NCI-H2107 treated with DMSO at 0.1 percent for 48 hours (cell line): ENCODE measurements at regions not wholly inside any gene's neighbourhood (a gene's known extent, or its start where the extent isn't known, plus 50 kb on each side); places are given as distances from the start of the nearest gene placed in this dataset.
A peak's percentile ranks its signal among the peaks of the same experiment; 100 is the strongest.
"Not testable (repeated sequence)": the region's sequence is repeated elsewhere in the genome, so short reads cannot be mapped to it uniquely, and the experiment has no call there.

Experiments used
- DNase-seq: peaks from one replicate; lab custom pipeline; 2025; ENCODE audit not compliant: unreplicated experiment; lab: John Stamatoyannopoulos, UW

- no peak for DNase-seq
These were observed 60.1 kb upstream of the FAM171A1 start for GRCh38 chr10:15430969-15431771.

DNA sequence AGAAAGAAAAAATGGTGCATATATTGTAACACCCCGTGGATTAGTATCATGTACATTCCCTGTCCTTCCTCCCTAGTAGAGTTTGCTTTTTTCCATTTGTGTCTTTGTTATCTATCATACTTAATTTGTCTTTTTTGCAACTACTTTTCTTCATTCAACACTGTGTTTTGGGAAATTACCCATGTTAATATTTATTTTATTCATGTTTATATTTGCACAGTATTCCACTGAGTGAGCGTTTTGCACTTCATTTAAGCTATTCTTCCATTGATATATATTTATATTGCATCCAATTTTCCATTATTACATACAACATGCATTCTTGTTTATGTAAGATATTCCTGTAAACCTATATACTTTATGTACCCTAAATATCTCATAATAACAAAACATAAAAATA lies 57.6 kb upstream of the FAM171A1 start:
- no peak for DNase-seq

DNA sequence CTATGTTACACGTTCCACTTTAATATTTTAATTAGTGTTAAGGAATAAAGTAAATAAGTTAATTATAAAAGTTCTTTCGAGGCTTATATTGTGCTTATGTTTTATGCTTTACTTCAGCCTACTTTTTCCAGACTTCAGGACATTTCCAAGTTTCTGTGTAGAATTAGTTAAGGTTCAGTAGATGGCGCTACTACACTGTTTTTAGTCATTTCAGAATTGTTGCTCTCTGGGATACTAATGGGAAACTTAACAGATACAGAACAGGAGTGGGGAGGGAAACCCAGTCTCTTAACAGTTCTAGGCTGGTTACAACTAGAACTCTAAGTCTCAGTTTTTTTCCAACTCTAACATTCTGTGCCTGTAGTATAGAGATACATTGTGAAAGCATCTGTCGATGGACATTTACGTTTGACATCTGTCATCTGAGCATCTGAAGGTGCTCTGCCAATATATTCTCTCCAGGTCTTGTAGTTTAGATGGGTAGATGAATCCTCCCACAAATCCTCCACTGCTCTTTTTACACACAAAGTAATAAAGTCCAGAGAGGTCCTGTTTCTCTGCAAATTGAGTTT lies 56.8 kb upstream of the FAM171A1 start:
- peak; percentile 6 for DNase-seq

DNA sequence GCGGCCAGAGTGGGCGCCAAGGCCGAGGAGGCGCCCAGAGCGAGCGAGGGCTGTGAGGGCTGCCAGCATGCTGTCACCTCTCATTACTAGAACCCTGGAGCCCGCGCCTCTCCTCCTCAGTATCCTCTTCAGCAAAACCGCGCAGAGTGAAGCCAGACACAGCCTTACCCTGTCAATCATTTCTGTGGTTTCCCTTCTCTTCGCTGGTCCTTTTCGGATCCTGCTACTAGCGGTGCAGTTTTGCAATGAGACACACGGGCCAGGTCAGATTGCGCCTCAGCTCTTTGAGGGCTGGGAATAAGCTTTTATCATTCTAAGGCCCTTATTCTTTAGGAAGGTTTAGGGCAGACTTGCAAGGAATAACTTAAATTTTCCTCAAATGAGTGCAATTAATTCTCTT lies 55.5 kb upstream of the FAM171A1 start:
- no peak for DNase-seq

DNA sequence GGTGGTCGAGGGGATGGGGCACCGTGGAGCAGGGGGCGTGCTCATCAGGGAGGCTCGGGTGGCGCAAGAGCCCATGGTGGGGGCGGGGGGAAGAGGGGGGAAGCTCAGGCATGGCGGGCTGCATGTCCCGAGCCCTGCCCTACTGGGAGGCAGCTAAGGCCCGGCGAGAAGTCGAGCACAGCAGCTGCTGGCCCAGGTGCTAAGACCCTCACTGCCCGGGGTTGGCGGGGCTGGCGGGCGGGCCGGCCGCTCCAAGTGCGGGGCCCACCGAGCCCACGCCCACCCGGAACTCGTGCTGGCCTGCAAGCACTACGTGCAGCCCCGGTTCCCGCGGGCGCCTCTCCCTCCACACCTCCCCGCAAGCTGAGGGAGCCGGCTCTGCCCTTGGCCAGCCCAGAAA lies 55.0 kb upstream of the FAM171A1 start:
- DNase-seq, result no peak

GRCh38 chr10:15421875-15422274 lies 50.8 kb upstream of the FAM171A1 start:
- DNase-seq, result not testable (repeated sequence)
